Transverse colon (tissue), 4 donors: ENCODE measurements at regions not wholly inside any gene's neighbourhood (a gene's known extent, or its start where the extent isn't known, plus 50 kb on each side); places are given as distances from the start of the nearest gene placed in this dataset.

Experiments used
- CTCF ChIP-seq, 5 experiments: fragments of 200-600 bp in 3 of 5; fragments of 450-650 bp in 2 of 5; sonication (generic) in 3 of 5; IDR thresholded peaks; 1 replicate in 2 of 5; 2 replicates in 3 of 5; pipeline ENCODE4 v1.5.1; 2016 to 2017; ENCODE audit warnings: antibody characterized with exemption in 5 of 5, inconsistent platforms in 3 of 5, mild to moderate bottlenecking in 2 of 5, moderate library complexity in 1 of 5
- POLR2A ChIP-seq: fragments of 450-650 bp; IDR thresholded peaks from one replicate; pipeline ENCODE4 v1.6.1; 2016; ENCODE audit warnings: antibody characterized with exemption, mild to moderate bottlenecking, moderate library complexity
- POLR2AphosphoS5 ChIP-seq, 3 donors: sonication (generic); formaldehyde crosslinking; IDR thresholded peaks; one replicate each; pipeline ENCODE4 v1.6.1; 2016; ENCODE audit warnings: antibody characterized with exemption in 3 of 3

- TF ChIP-seq CTCF (IDR thresholded peaks at IDR 0.05) = no peak
- no peak for TF ChIP-seq POLR2AphosphoS5 (IDR thresholded peaks at IDR 0.05)
- no peak for TF ChIP-seq POLR2A
Observed at GRCh38 chr2:145314119-145314633, 794.3 kb upstream of the ZEB2 start.
